HEK293 (cell line): ENCODE measurements at regions not wholly inside any gene's neighbourhood (a gene's known extent, or its start where the extent isn't known, plus 50 kb on each side); places are given as distances from the start of the nearest gene placed in this dataset.

ENCODE experiments used
- CTCF ChIA-PET: fragments of 350-600 bp; formaldehyde crosslinking; extraction: SDS; loops from one replicate; lab custom pipeline; 2021; ENCODE audit warnings: antibody characterized with exemption; lab: Yijun Ruan, JAX
- POLR2A ChIA-PET: fragments of 300-600 bp; formaldehyde crosslinking; extraction: SDS; loops from one replicate; lab custom pipeline; 2020; ENCODE audit warnings: antibody characterized with exemption, inconsistent platforms; lab: Yijun Ruan, JAX
- H3K27ac ChIP-seq: fragments of 200-500 bp; sonication (Bioruptor generic); 2 replicates; pipeline ENCODE4 v1.5.1; 2014; ENCODE audit warnings: low read depth, low read length, control low read depth, inconsistent platforms; ENCODE audit errors: extremely low read depth
- H3K36me3 ChIP-seq, 2 experiments: fragments of 200-500 bp in 1 of 2; sonication (Bioruptor generic) in 1 of 2; 1 replicate in 1 of 2; 2 replicates in 1 of 2; pipeline ENCODE4 v1.5.1; 2014 to 2017; ENCODE audit warnings: inconsistent platforms in 2 of 2, low read length in 2 of 2; ENCODE audit not compliant: control insufficient read depth in 2 of 2, insufficient read depth in 1 of 2
- H3K4me1 ChIP-seq: fragments of 200-500 bp; sonication (Bioruptor generic); 2 replicates; pipeline ENCODE4 v1.5.1; 2014; ENCODE audit warnings: mild to moderate bottlenecking, low read length, inconsistent platforms; ENCODE audit not compliant: control insufficient read depth, insufficient read depth
- H3K4me3 ChIP-seq: 2 replicates; pipeline ENCODE4 v1.5.1; 2011; ENCODE audit warnings: low read depth, mild to moderate bottlenecking, control low read depth, low read length, moderate library complexity
- H3K9me3 ChIP-seq: fragments of 200-500 bp; sonication (Bioruptor generic); 2 replicates; pipeline ENCODE4 v1.5.1; 2014; ENCODE audit warnings: low read depth, low read length, inconsistent platforms; ENCODE audit not compliant: control insufficient read depth, insufficient read depth
- BCL11B ChIP-seq: fragments of 450-650 bp; formaldehyde crosslinking; IDR thresholded peaks from 2 replicates; pipeline ENCODE4 v1.5.1; 2016; ENCODE audit warnings: low read depth, missing biosample characterization, missing genetic modification characterization
- OVOL3 ChIP-seq: fragments of 450-650 bp; formaldehyde crosslinking; IDR thresholded peaks from 2 replicates; pipeline ENCODE4 v1.5.1; 2016; ENCODE audit warnings: missing biosample characterization, missing genetic modification characterization
- REPIN1 ChIP-seq: fragments of 450-650 bp; formaldehyde crosslinking; IDR thresholded peaks from 2 replicates; pipeline ENCODE4 v1.5.1; 2017; ENCODE audit warnings: missing biosample characterization, missing genetic modification characterization, low read depth
- ZBTB8A ChIP-seq: fragments of 450-650 bp; formaldehyde crosslinking; IDR thresholded peaks from 2 replicates; pipeline ENCODE4 v1.5.1; 2016; ENCODE audit warnings: missing biosample characterization, missing genetic modification characterization
- ZNF121 ChIP-seq: fragments of 450-650 bp; formaldehyde crosslinking; IDR thresholded peaks from 2 replicates; pipeline ENCODE4 v1.5.1; 2016; ENCODE audit warnings: missing biosample characterization, missing genetic modification characterization
- ZNF146 ChIP-seq: fragments of 450-650 bp; formaldehyde crosslinking; IDR thresholded peaks from 2 replicates; pipeline ENCODE4 v1.5.1; 2016; ENCODE audit warnings: missing biosample characterization, missing genetic modification characterization
- ZNF174 ChIP-seq: fragments of 450-650 bp; formaldehyde crosslinking; IDR thresholded peaks from 2 replicates; pipeline ENCODE4 v1.5.0; 2017; ENCODE audit warnings: missing biosample characterization, mild to moderate bottlenecking, missing genetic modification characterization
- ZNF302 ChIP-seq: fragments of 450-650 bp; formaldehyde crosslinking; IDR thresholded peaks from 2 replicates; pipeline ENCODE4 v1.5.1; 2016; ENCODE audit warnings: missing biosample characterization, missing genetic modification characterization, low read depth
- ZNF548 ChIP-seq: fragments of 450-650 bp; formaldehyde crosslinking; IDR thresholded peaks from 2 replicates; pipeline ENCODE4 v1.5.1; 2016; ENCODE audit warnings: missing biosample characterization, missing genetic modification characterization
- ZNF660 ChIP-seq: fragments of 450-650 bp; IDR thresholded peaks from 2 replicates; pipeline ENCODE4 v1.5.1; 2018; ENCODE audit warnings: missing biosample characterization, mild to moderate bottlenecking, missing genetic modification characterization
- ZNF747 ChIP-seq: fragments of 450-650 bp; formaldehyde crosslinking; IDR thresholded peaks from 2 replicates; pipeline ENCODE4 v1.5.1; 2016; ENCODE audit warnings: missing biosample characterization, missing genetic modification characterization
- ZSCAN16 ChIP-seq: fragments of 450-650 bp; formaldehyde crosslinking; IDR thresholded peaks from 2 replicates; pipeline ENCODE4 v1.5.1; 2016; ENCODE audit warnings: missing biosample characterization, missing genetic modification characterization
- TF ChIP-seq, protein P1 (sequence below): fragments of 450-650 bp; formaldehyde crosslinking; IDR thresholded peaks from 2 replicates; pipeline ENCODE4 v1.5.0; 2017; ENCODE audit warnings: missing biosample characterization, missing genetic modification characterization, borderline replicate concordance
- TF ChIP-seq, protein P2 (sequence below): fragments of 450-650 bp; formaldehyde crosslinking; IDR thresholded peaks from 2 replicates; pipeline ENCODE4 v1.5.1; 2016; ENCODE audit warnings: missing biosample characterization, missing genetic modification characterization
- TF ChIP-seq, protein P3 (sequence below): fragments of 450-650 bp; formaldehyde crosslinking; IDR thresholded peaks from 2 replicates; pipeline ENCODE4 v1.5.1; 2016; ENCODE audit warnings: missing biosample characterization, missing genetic modification characterization

DNA sequence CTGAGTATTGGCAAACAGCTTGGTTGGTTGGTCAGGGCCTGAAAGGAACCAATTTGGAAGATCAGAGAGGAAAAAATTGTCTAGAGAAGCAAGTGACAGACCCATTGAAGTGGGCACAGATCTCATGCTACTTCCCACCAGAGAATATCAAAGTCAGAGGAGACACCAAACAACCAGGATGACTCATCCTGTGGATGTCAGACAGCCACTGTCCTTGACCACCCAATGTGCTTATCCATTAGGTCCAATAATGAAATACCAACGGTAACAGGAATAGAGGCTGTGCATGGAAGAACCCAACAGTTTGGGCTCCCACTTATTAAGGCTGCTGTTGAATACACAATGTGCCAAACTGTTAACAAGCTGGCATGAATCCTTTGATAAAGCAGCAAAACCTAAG is 323.1 kb upstream of the ATP11B start:
- H3K4me3 ChIP-seq = no peak overlapping the region
- H3K4me1 ChIP-seq = peaks cover 7% of the 10 kb centered on the region
- H3K27ac ChIP-seq = no peak overlapping the region
- H3K36me3 ChIP-seq = no peaks in the 10 kb centered on the region
- H3K9me3 ChIP-seq = no peaks in the 10 kb centered on the region
- TF ChIP-seq ZNF146 (tag by site-specific recombination) = no peak
- TF ChIP-seq OVOL3 (tag by site-specific recombination) = no peak
- TF ChIP-seq, protein P1, sequence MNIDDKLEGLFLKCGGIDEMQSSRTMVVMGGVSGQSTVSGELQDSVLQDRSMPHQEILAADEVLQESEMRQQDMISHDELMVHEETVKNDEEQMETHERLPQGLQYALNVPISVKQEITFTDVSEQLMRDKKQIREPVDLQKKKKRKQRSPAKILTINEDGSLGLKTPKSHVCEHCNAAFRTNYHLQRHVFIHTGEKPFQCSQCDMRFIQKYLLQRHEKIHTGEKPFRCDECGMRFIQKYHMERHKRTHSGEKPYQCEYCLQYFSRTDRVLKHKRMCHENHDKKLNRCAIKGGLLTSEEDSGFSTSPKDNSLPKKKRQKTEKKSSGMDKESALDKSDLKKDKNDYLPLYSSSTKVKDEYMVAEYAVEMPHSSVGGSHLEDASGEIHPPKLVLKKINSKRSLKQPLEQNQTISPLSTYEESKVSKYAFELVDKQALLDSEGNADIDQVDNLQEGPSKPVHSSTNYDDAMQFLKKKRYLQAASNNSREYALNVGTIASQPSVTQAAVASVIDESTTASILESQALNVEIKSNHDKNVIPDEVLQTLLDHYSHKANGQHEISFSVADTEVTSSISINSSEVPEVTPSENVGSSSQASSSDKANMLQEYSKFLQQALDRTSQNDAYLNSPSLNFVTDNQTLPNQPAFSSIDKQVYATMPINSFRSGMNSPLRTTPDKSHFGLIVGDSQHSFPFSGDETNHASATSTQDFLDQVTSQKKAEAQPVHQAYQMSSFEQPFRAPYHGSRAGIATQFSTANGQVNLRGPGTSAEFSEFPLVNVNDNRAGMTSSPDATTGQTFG (tag by site-specific recombination) = no peak
- ChIA-PET POLR2A (no interaction called here), CTCF (interaction anchor here (0.6 to 0.9 kb wide), 2 partner anchors 148 to 211 kb away, joined by 3 to 4 read pairs; no protein-coding TSS in a partner anchor)

DNA sequence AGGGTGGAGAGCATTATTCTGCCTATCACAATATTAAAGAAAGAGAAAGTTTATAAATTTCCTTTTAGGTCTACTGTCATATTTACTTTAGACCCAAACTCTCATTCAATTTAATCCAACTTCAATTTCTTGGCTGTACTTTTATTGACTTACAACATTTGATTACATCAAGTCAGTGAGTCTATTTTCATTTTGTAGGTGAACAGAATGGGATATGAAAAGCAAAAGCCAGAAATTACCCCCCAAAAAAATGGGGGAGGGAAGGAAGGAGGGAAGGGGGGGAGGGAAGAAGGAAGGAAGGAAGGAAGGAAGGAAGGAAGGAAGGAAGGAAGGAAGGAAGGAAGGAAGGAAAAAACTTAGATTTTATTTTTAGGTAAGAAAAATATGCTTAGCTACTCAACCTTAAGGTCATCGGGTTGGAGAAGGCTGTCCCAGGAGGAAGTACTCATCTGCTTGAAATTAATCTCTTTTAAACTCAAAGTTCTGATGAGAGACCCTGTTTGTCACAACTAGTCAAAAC is 320.1 kb upstream of the ATP11B start:
- no peaks in the 10 kb centered on the region for H3K4me1 ChIP-seq
- H3K27ac ChIP-seq = no peak overlapping the region
- ChIA-PET POLR2A (no interaction called here), CTCF (no interaction called here)
- H3K36me3 ChIP-seq = no peaks in the 10 kb centered on the region
- TF ChIP-seq BCL11B (tag by site-specific recombination) (no peak), ZBTB8A (tag by site-specific recombination) (no peak), ZNF174 (tag by site-specific recombination) (no peak)
- no peak overlapping the region for H3K4me3 ChIP-seq
- no peaks in the 10 kb centered on the region for H3K9me3 ChIP-seq

DNA sequence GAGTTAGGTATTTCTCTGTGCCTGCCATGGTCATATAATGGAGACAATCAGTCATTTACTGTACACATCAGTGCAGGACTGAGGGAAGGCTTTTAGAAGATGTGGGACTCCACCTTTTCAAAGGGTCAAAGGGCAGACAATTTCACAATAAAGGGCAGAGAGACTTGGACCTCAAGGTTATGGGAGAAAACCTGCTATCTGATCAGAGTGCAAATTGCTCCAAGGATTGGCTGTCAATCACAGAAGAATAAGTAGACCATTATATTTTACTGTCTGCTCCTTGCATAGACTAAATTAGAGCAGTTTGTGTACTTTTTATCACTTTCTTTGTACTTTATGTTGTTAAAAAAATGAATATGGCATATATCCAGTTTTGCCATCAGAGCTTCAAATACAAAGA is 314.9 kb upstream of the ATP11B start:
- H3K27ac ChIP-seq = no peak overlapping the region
- POLR2A ChIA-PET = no interaction called here
- no peaks in the 10 kb centered on the region for H3K4me1 ChIP-seq
- CTCF ChIA-PET = no interaction called here
- H3K36me3 ChIP-seq = no peaks in the 10 kb centered on the region
- H3K4me3 ChIP-seq = no peak overlapping the region
- TF ChIP-seq ZNF747 (tag by site-specific recombination) = no peak
- no peak for TF ChIP-seq ZSCAN16 (tag by site-specific recombination)
- no peak for TF ChIP-seq ZNF302 (tag by site-specific recombination)
- TF ChIP-seq ZNF121 (tag by site-specific recombination) = no peak
- no peaks in the 10 kb centered on the region for H3K9me3 ChIP-seq

DNA sequence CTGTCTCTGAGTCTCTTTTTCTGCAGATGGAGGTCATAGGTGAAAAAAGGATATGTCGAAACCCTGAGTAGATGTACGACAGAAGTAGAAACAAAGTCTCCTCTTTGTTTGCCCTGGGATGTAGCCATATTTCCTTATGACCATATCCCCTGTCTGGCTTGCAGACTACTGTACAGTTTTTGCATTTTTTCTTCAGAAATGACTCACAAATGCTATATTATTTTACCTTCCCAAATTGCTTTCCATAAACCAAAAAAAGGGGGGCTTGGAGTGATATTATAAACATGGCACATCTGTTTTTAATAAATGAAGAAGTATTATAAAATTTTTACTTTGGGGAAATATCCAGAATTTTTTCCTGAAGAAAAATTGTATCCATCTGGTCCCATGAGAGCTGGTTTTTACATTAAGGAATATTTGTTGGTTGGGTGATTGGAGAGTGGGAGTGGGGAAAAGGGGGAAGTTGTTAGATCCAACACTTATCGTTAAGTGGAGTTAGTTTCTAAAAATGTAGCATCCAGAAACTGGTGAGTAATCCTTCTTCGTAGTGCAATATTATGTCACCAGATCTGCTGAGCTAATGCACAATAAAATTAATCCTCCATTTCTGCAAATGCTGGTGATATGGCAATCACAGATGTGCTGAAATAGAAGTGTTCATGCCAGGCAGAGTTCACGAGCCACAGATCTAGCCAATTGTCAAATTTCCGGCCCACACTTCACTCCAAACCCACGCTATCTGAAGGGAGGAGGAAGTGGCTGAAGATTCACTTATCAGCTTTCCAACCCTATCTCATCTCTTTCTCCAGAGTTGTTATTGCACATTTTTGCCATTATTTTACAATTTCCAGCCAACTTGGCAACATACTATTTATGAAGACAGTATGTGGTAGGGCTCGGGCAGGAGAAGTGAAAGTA is 313.6 kb upstream of the ATP11B start:
- H3K4me1 ChIP-seq = no peaks in the 10 kb centered on the region
- ChIA-PET CTCF (no interaction called here), POLR2A (no interaction called here)
- no peaks in the 10 kb centered on the region for H3K9me3 ChIP-seq
- no peak overlapping the region for H3K4me3 ChIP-seq
- TF ChIP-seq, protein P2, sequence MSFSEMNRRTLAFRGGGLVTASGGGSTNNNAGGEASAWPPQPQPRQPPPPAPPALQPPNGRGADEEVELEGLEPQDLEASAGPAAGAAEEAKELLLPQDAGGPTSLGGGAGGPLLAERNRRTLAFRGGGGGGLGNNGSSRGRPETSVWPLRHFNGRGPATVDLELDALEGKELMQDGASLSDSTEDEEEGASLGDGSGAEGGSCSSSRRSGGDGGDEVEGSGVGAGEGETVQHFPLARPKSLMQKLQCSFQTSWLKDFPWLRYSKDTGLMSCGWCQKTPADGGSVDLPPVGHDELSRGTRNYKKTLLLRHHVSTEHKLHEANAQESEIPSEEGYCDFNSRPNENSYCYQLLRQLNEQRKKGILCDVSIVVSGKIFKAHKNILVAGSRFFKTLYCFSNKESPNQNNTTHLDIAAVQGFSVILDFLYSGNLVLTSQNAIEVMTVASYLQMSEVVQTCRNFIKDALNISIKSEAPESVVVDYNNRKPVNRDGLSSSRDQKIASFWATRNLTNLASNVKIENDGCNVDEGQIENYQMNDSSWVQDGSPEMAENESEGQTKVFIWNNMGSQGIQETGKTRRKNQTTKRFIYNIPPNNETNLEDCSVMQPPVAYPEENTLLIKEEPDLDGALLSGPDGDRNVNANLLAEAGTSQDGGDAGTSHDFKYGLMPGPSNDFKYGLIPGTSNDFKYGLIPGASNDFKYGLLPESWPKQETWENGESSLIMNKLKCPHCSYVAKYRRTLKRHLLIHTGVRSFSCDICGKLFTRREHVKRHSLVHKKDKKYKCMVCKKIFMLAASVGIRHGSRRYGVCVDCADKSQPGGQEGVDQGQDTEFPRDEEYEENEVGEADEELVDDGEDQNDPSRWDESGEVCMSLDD = no peak
- peak; percentile 37; the same call in 1 of the 2 replicates for TF ChIP-seq ZNF660 (tag by site-specific recombination)
- no peak for TF ChIP-seq REPIN1 (tag by site-specific recombination)
- TF ChIP-seq, protein P3, sequence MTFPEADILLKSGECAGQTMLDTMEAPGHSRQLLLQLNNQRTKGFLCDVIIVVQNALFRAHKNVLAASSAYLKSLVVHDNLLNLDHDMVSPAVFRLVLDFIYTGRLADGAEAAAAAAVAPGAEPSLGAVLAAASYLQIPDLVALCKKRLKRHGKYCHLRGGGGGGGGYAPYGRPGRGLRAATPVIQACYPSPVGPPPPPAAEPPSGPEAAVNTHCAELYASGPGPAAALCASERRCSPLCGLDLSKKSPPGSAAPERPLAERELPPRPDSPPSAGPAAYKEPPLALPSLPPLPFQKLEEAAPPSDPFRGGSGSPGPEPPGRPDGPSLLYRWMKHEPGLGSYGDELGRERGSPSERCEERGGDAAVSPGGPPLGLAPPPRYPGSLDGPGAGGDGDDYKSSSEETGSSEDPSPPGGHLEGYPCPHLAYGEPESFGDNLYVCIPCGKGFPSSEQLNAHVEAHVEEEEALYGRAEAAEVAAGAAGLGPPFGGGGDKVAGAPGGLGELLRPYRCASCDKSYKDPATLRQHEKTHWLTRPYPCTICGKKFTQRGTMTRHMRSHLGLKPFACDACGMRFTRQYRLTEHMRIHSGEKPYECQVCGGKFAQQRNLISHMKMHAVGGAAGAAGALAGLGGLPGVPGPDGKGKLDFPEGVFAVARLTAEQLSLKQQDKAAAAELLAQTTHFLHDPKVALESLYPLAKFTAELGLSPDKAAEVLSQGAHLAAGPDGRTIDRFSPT = 0 out of 2 replicates have a peak, but pooled peaks have one; percentile 28
- no peak for TF ChIP-seq ZNF548 (tag by site-specific recombination)
- H3K36me3 ChIP-seq = no peaks in the 10 kb centered on the region
- H3K27ac ChIP-seq = no peak overlapping the region
